ENCODE measurements at regions not wholly inside any gene's neighbourhood (a gene's known extent, or its start where the extent isn't known, plus 50 kb on each side); places are given as distances from the start of the nearest gene placed in this dataset.

- peak; percentile 85 for DNase-seq (ENCODE audit: low read depth in 2 of 2)
Measured at GRCh38 chr9:105064248-105065097, 136.5 kb upstream of the ABCA1 start.

- DNase-seq (ENCODE audit: low read depth in 2 of 2): no peak
Measured at GRCh38 chr9:105065098-105066088, 137.4 kb upstream of the ABCA1 start.

DNA sequence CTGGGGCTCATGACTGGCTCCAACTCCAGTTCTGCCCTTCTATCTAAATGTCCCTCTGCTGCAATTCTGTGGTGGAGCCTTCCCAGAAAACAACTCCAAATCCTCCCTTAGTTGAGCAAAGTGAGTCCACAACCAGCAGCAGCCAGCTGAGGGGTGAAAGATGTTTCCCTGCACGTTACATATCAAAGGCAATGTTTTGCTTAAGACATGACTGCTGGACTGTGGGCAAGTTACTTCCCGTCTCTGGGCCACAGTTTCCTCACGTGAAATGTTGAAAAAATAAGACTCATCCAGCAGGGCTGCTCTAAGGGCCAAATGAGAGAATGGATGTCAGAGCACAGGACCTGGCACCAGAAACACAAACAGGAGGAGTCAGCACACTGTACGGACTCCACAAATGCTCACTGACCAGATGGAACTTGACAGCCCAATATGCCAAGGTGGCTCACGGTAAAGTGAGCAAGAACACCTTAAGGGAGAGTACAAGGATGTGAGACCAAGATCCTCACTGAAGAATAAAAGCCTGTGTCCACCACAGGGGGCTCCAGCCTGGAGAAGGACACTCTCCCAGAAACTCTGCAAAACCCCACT is 138.4 kb upstream of the ABCA1 start:
- DNase-seq (ENCODE audit: low read depth in 2 of 2): no peak

- DNase-seq (ENCODE audit: low read depth in 2 of 2): no peak
Measured at GRCh38 chr9:105067895-105068580, 140.1 kb upstream of the ABCA1 start.

GRCh38 chr9:105069285-105069684 is 141.3 kb upstream of the ABCA1 start:
- no peak for DNase-seq (ENCODE audit: low read depth in 2 of 2)

GRCh38 chr9:105069696-105070095 is 141.7 kb upstream of the ABCA1 start:
- no peak for DNase-seq (ENCODE audit: low read depth in 2 of 2)

GRCh38 chr9:105070176-105070575 is 142.2 kb upstream of the ABCA1 start:
- no peak for DNase-seq (ENCODE audit: low read depth in 2 of 2)

DNA sequence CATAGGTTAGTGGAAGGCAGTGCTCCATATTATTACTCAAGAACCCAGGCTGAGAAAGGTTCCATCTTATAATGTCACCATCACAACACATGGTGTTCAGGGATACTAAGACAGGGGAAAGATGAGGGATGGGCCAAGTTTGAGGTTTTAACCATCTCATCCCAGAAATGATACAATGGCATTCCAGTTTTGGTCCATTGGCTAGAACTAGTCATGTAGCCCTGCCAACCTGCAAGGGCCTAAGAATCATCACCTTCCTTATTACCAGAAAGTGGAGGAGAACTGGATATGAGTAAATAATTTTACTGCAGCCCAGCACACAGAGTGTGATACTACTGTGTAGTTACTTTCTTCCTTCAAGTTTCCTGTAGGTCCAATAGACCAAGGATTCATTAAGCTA is 144.5 kb upstream of the ABCA1 start:
- no peak for DNase-seq (ENCODE audit: low read depth in 2 of 2)

DNA sequence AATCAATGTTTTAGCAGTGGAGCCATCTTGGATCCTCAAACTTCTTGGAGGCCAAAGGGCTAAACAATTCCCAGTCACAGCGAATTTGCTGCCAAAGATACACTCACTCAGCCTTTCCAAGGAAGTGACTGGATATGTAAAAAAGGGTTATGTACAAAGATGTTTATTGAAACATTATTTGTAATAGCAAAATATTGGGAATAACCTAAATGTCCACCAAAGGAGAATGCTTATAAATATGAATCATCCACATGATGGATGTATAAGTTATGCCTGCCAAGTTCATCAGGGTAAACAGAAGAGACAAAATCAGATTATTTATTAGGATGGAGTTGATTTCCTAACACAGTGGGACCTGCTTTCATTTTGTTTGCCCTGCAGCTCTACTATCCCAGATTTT is 145.2 kb upstream of the ABCA1 start:
- no peak for DNase-seq (ENCODE audit: low read depth in 2 of 2)

DNA sequence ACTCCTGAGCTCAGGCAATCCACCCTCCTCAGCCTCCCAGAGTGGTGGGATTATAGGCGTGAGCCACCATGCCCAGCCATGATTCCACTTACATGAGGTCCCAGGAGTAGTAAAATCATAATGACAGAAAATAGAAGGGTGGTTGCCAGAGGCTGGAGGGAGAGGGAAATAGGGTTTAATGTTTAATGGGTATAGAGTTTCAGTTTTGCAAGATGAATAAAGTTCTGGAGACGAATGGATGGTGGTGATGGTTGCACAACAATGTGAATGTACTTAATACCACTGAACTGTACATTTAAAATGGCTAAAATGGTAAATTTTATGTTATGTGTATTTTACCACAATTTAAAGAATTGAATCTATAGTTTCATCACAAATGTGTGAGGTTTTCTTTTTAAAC is 146.5 kb upstream of the ABCA1 start:
- DNase-seq (ENCODE audit: low read depth in 2 of 2): no peak

DNA sequence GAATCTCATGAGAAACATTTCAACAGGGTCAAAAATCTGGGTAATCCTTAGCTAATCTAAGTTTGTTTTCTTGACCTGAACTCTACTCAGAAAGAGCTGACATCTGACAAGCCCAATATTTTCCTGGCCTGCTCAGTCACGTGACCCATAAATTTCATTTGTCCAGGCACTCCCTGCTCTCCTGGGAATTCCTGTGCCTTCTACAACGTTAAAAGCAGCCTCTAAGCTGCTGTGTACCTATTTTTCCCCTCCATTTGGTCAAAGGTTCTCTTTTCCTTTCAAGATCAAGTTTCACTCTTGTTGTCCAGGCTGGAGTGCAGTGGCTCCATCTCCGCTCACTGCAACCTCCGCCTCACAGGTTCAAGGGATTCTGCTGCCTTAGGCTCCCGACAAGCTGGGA is 148.8 kb upstream of the ABCA1 start:
- DNase-seq (ENCODE audit: low read depth in 2 of 2): no peak

GRCh38 chr9:105079457-105079856 is 151.5 kb upstream of the ABCA1 start:
- DNase-seq (ENCODE audit: low read depth in 2 of 2): no peak

GRCh38 chr9:105082843-105083242 is 154.9 kb upstream of the ABCA1 start:
- no peak for DNase-seq (ENCODE audit: low read depth in 2 of 2)

DNA sequence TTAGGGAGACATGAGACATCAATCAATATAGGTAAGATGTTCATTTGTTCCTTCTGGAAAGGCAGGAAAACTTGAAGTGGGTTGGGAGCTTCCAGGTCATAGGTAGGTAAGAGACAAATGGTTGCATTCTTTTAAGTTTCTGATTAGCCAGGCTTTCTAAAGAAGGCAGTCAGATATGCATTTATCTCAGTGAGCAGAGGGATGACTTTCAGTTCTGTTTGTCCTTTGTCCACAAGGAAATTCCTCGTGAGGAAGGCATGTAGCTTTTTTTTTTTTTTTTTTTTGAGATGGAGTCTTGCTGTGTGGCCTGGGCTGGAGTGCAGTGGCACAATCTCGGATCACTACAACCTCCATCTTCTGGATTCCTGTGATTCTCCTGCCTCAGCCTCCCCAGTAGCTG is 155.3 kb upstream of the ABCA1 start:
- no peak for DNase-seq (ENCODE audit: low read depth in 2 of 2)

DNA sequence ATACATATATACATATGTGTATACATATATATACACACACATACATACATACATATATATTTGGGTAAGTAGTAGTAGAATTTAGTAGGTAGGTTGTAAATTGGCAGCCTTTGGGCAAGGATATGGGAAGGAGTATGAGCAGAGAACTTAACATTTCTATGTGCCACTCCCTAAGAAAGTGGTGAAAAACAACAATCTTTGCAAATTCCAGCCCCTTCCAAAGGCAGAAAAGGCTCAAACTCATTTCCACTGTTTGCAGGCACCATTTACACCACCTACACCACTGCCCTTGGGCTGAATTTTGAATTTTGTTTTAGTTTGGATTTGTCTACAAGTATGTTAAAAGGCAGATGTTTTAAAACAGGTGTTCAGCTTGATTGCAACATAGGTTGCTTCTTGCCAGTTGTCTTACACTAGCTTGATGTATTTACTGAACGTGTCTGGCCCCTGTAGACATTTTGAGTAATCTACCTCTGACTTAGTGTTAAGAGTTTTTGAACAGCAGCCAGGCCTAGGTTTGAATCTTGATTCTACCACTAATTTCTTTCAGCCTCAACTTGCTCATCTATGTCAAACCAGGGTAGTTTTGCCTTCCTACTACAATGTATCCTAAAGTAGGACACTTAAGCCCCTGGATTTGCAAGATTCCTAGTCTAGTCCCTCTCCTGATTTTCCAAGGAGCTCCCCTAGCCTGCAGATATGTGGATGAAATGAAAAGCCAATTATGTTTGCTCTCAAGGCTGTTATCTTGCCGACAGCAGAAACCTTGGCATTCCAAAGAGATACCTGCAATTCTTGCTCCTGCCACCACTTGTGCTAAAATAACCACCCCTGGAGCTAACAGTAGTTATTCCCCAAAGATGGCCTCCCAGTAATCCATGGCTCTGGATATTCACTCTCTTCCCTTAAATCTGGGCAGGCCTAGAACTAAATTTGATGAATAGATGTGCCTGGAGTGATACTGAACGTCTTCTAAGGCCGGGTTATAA is 156.2 kb upstream of the SLC44A1 start:
- DNase-seq (ENCODE audit: low read depth in 2 of 2): no peak

GRCh38 chr9:105089874-105090273 is 154.6 kb upstream of the SLC44A1 start:
- no peak for DNase-seq (ENCODE audit: low read depth in 2 of 2)

GRCh38 chr9:105091004-105091640 is 153.3 kb upstream of the SLC44A1 start:
- DNase-seq (ENCODE audit: low read depth in 2 of 2): no peak

- no peak for DNase-seq (ENCODE audit: low read depth in 2 of 2)
Measured at GRCh38 chr9:105093685-105094084, 150.8 kb upstream of the SLC44A1 start.

DNA sequence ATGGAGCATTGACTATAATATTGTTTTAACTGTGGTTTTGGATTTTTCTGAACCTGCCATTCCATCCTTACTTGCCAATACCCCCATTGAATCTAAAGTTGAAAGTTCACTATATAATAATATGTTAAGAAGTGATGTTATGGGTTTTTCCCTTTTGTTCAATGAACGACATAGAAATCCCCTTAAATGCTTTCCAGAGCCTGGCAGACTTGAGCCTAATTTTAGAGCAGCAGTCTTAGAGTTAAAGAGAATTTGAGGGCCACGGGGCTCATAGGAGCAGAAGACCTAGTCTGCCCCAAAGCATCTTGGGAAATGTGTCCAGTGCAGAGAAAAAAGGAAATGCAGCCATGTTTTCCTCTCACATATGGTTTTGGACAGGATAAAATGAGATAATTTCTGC is 146.1 kb upstream of the SLC44A1 start:
- no peak for DNase-seq (ENCODE audit: low read depth in 2 of 2)

- DNase-seq (ENCODE audit: low read depth in 2 of 2): no peak
Measured at GRCh38 chr9:105103776-105104175, 140.7 kb upstream of the SLC44A1 start.
